Kidney epithelial cell (primary cell): ENCODE measurements at regions not wholly inside any gene's neighbourhood (a gene's known extent, or its start where the extent isn't known, plus 50 kb on each side); places are given as distances from the start of the nearest gene placed in this dataset.
A peak's percentile ranks its signal among the peaks of the same experiment; 100 is the strongest.

Experiments used
- DNase-seq: peaks from one replicate; pipeline ENCODE4 v3.0.0-alpha.2; 2010; ENCODE audit warnings: low read depth
- H3K27me3 ChIP-seq: 2 replicates; pipeline ENCODE4 v1.6.0; 2011; ENCODE audit warnings: low read length; ENCODE audit not compliant: control insufficient read depth, insufficient read depth
- H3K36me3 ChIP-seq: 2 replicates; pipeline ENCODE4 v1.5.1; 2011; ENCODE audit warnings: low read length; ENCODE audit not compliant: control insufficient read depth, insufficient read depth
- H3K4me3 ChIP-seq: 2 replicates; pipeline ENCODE4 v1.5.1; 2011; ENCODE audit warnings: low read depth, mild to moderate bottlenecking, control low read depth, low read length
- TF ChIP-seq, protein P1 (sequence below): IDR thresholded peaks from 2 replicates; pipeline ENCODE4 v1.5.1; 2011; ENCODE audit warnings: mild to moderate bottlenecking, moderate library complexity, low read length, control low read depth, inconsistent platforms; ENCODE audit not compliant: insufficient read depth, poor library complexity, severe bottlenecking

DNA sequence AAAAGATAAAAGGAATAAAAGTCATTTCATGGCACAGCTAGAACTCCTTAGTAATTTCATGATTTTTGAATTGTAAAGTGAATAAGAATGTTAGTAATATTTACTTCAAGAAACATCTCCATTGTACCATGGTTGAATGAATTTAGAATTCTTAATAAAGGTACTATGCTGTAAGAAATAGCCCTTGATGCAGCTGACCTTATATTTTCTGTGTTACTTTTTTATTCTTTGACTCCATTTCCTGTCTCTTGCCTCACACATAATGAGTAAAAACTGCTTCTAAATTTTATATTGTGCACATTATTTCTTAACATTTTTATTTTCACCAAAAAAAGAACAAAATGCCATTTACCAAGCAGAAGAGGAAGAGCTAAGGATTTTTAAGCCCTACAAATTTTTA lies 81.9 kb upstream of the PDHA2 start:
- no peak for DNase-seq
- TF ChIP-seq, protein P1, sequence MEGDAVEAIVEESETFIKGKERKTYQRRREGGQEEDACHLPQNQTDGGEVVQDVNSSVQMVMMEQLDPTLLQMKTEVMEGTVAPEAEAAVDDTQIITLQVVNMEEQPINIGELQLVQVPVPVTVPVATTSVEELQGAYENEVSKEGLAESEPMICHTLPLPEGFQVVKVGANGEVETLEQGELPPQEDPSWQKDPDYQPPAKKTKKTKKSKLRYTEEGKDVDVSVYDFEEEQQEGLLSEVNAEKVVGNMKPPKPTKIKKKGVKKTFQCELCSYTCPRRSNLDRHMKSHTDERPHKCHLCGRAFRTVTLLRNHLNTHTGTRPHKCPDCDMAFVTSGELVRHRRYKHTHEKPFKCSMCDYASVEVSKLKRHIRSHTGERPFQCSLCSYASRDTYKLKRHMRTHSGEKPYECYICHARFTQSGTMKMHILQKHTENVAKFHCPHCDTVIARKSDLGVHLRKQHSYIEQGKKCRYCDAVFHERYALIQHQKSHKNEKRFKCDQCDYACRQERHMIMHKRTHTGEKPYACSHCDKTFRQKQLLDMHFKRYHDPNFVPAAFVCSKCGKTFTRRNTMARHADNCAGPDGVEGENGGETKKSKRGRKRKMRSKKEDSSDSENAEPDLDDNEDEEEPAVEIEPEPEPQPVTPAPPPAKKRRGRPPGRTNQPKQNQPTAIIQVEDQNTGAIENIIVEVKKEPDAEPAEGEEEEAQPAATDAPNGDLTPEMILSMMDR = no peak
- Histone ChIP-seq H3K36me3 (no peaks in the 10 kb centered on the region), H3K27me3 (no peaks in the 10 kb centered on the region), H3K4me3 (no peak overlapping the region)

DNA sequence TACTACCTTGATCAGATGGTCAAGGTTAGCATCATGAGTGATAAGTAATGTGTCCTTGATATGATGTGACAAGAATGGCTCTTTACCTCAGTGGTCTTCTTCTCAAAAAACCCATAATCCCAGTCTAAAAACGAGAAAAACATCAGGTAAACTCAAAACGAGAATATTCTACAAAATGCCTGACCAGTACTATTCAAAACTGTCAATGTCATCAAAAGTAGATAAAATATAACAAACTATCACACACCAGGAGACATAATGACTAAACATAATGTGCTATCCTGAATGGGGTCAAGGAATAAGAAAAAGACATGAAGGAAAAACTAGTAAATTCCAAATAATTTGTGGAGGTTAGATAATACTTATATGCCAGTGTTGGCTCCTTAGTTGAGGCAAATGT lies 85.2 kb upstream of the PDHA2 start:
- TF ChIP-seq, protein P1 = no peak
- DNase-seq = no peak
- Histone ChIP-seq H3K27me3 (no peaks in the 10 kb centered on the region), H3K4me3 (no peak overlapping the region), H3K36me3 (no peaks in the 10 kb centered on the region)

DNA sequence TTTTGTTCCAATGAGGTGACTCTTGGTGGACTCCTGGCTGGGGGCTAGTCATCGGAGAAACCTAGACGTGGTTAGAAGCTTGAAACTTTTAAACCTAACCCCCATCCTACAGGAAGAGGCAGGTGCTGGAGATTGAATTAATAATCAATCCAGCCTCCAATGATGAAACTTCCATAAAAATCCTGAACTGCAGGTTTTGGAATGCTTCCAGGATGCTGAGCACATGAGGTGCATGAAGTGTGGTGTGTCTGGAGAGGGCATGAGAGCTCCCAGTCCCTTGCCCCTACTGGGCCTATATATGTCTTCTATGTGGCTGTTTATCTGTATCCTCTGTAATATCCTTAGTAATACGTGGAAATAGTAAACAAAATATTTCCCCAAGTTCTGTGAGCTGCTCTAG lies 90.7 kb upstream of the PDHA2 start:
- Histone ChIP-seq H3K36me3 (no peaks in the 10 kb centered on the region), H3K4me3 (no peak overlapping the region), H3K27me3 (no peaks in the 10 kb centered on the region)
- no peak for DNase-seq
- TF ChIP-seq, protein P1 = no peak

DNA sequence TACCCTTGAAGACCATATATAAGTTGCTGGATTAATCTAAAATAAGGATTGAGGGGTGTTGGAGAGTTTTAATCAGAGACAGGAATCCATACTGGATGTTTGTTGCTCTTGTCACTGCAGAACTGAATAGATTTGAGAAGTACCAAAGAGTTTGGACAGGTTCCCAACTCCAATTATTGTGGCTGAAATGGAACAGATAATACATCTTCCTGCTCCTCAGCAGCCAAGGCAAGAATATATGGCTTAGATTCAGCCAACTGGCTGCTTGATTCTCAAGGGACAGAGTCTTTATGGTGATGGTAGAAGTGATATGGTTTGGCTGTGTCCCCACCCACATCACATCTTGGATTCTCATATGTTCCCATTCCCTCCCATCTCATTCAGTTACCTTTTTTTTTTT lies 97.0 kb upstream of the PDHA2 start:
- Histone ChIP-seq H3K27me3 (no peaks in the 10 kb centered on the region), H3K36me3 (no peaks in the 10 kb centered on the region), H3K4me3 (no peak overlapping the region)
- TF ChIP-seq, protein P1 = no peak
- DNase-seq = no peak

DNA sequence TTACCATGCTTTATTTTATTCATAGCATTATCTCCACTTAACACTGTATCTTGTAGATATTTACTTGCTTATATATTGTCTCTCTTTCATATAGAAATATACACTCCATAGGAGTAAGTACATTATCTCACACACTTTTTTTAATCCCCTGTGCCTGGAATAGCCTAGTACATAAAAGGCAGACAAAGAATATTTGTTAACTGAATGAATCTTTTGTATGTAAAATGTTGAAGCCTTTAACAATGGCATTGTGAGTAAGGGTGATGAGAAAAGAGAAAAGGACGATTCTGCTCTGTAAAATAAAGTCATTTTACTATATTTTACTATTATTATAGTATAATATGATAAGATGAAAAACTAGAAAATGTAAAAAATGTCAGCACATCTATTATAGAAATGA lies 97.7 kb upstream of the PDHA2 start:
- Histone ChIP-seq H3K27me3 (no peaks in the 10 kb centered on the region), H3K4me3 (no peak overlapping the region), H3K36me3 (no peaks in the 10 kb centered on the region)
- TF ChIP-seq, protein P1 = no peak
- no peak for DNase-seq

DNA sequence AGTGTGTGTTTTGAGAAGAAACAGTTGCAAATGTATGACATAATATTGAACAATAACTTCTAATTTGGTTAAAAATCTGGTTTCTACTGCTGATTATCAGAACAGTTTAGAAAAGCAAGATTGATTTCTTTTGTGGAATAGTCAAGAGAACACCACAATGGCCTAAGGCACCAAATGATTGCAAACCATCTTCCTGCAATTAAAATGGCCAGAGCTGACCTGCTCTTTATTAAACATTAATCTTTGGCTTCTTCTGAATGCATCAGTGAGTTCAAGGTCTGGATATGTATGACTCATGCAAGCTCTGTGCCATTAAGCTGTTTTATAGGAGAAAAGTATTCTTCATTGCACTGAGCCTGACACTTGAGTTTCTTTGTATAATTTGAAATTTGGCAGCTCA lies 107.8 kb upstream of the PDHA2 start:
- H3K4me3 ChIP-seq = no peak overlapping the region
- DNase-seq = peak; percentile 92
- H3K36me3 ChIP-seq = no peaks in the 10 kb centered on the region
- no peaks in the 10 kb centered on the region for H3K27me3 ChIP-seq
- TF ChIP-seq, protein P1 = no peak
